Stomach smooth muscle (tissue), 2 donors: ENCODE measurements at regions not wholly inside any gene's neighbourhood (a gene's known extent, or its start where the extent isn't known, plus 50 kb on each side); places are given as distances from the start of the nearest gene placed in this dataset.
"Not testable (repeated sequence)": the region's sequence is repeated elsewhere in the genome, so short reads cannot be mapped to it uniquely, and the experiment has no call there.

ENCODE experiments used
- H3K27ac ChIP-seq: one replicate; pipeline ENCODE4 v1.7.0; 2013; ENCODE audit warnings: mild to moderate bottlenecking, low read length, inconsistent platforms
- H3K27me3 ChIP-seq, 2 donors: one replicate each; pipeline ENCODE4 v1.7.0; 2013; ENCODE audit warnings: low read length in 2 of 2; ENCODE audit not compliant: insufficient read depth in 2 of 2, control insufficient read depth in 1 of 2
- H3K36me3 ChIP-seq, 2 donors: one replicate each; pipeline ENCODE4 v1.7.0; 2013; ENCODE audit warnings: low read length in 2 of 2; ENCODE audit not compliant: control insufficient read depth in 2 of 2, insufficient read depth in 2 of 2
- H3K4me1 ChIP-seq: one replicate; pipeline ENCODE4 v1.7.0; 2013; ENCODE audit warnings: low read length; ENCODE audit not compliant: control insufficient read depth, insufficient read depth
- H3K4me3 ChIP-seq, 2 donors: one replicate each; pipeline ENCODE4 v1.7.0; 2013; ENCODE audit warnings: low read length in 2 of 2
- H3K9ac ChIP-seq, 2 donors: one replicate each; pipeline ENCODE4 v1.7.0; 2013; ENCODE audit warnings: low read length in 2 of 2, mild to moderate bottlenecking in 1 of 2
- H3K9me3 ChIP-seq, 2 donors: one replicate each; pipeline ENCODE4 v1.7.0; 2013; ENCODE audit warnings: low read length in 2 of 2; ENCODE audit not compliant: control insufficient read depth in 2 of 2
- donor health status: healthy.
- donor health status: Pancreatic carcinoma.

- no peaks in the 10 kb centered on the region for H3K36me3 ChIP-seq
- H3K4me1 ChIP-seq = no peaks in the 10 kb centered on the region
- H3K27me3 ChIP-seq = no peaks in the 10 kb centered on the region
- no peaks in the 10 kb centered on the region for H3K9me3 ChIP-seq
- no peak overlapping the region for H3K27ac ChIP-seq
- H3K4me3 ChIP-seq = no peak overlapping the region
- no peak overlapping the region for H3K9ac ChIP-seq
These were observed 1637.4 kb downstream of the PCDH9 start for GRCh38 chr13:65592731-65593130.

DNA sequence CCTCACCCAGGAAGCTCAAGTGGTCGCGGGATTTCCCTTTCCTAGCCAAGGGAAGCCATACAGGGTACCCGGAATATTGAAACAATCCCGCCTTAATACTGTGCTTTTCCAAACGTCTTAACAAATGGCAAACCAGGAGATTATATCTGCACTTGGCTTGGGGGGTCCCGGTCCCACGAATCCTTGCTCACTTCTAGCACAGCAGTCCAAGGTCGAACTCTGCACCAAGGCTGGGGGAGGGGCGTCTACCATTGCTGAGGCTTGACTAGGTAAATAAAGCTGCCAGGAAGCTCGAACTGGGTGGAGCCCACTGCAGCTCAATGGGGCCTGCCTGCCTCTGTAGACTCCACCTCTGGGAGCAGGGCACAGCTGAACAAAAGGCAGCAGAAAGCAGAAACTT is 1644.8 kb downstream of the PCDH9 start:
- Histone ChIP-seq H3K9me3 (no peaks in the 10 kb centered on the region), H3K27ac (no peak overlapping the region), H3K4me3 (no peak overlapping the region), H3K4me1 (no peaks in the 10 kb centered on the region), H3K27me3 (no peaks in the 10 kb centered on the region), H3K9ac (no peak overlapping the region), H3K36me3 (no peaks in the 10 kb centered on the region)

- Histone ChIP-seq H3K4me1 (no peaks in the 10 kb centered on the region), H3K27ac (no peak overlapping the region), H3K27me3 (no peaks in the 10 kb centered on the region), H3K4me3 (no peak overlapping the region), H3K36me3 (no peaks in the 10 kb centered on the region), H3K9me3 (no peaks in the 10 kb centered on the region), H3K9ac (no peak overlapping the region)
These were observed 1646.0 kb downstream of the PCDH9 start for GRCh38 chr13:65584126-65584525.

DNA sequence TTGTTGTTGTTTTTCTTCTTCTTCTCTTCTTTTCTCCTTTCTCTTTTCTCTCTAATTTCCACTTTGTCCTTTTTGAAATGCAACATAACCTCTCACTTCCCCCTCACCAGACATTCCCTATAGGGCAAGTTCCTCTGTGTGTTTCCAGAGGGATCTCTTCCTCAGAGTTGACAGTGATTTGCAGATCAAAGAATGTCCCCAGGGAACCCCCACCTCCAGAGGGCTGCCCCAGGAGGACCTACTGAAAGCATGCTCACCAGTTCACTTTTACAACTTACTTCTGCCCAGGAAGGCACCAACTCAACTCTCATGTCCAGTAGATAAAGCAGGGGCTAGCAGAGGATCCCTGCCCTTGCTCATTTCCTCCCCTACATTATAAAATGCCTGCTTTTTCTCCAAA is 1648.0 kb downstream of the PCDH9 start:
- no peaks in the 10 kb centered on the region for H3K27me3 ChIP-seq
- no peak overlapping the region for H3K4me3 ChIP-seq
- H3K9me3 ChIP-seq = no peaks in the 10 kb centered on the region
- no peaks in the 10 kb centered on the region for H3K36me3 ChIP-seq
- no peak overlapping the region for H3K27ac ChIP-seq
- H3K9ac ChIP-seq = no peak overlapping the region
- no peaks in the 10 kb centered on the region for H3K4me1 ChIP-seq

GRCh38 chr13:65564561-65564960 is 1665.6 kb downstream of the PCDH9 start:
- not testable (repeated sequence) for H3K27ac ChIP-seq, H3K9ac ChIP-seq, H3K27me3 ChIP-seq, H3K36me3 ChIP-seq, H3K4me3 ChIP-seq, H3K9me3 ChIP-seq, H3K4me1 ChIP-seq

DNA sequence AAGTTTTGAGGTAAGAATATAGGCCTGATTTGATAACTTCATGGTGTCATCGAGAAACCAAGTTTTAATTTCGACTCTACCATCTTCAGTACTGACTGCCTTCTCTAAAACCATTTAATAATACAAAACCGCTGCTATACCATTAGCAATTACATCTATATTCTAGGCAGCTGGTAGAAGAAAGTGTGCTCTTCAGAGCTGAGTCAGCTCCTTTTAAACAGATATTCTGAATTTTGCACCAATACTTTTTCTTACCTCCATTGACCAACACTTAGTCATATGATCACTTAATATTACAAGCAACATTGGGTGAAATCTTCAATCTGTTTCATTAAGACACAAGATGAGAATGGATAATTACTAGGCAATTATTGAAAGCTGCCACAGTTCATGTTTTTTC is 1667.8 kb downstream of the PCDH9 start:
- H3K36me3 ChIP-seq = no peaks in the 10 kb centered on the region

GRCh38 chr13:65560936-65561335 is 1669.2 kb downstream of the PCDH9 start:
- no peak overlapping the region for H3K4me3 ChIP-seq
- no peaks in the 10 kb centered on the region for H3K9me3 ChIP-seq
- H3K4me1 ChIP-seq = no peaks in the 10 kb centered on the region
- H3K27me3 ChIP-seq = no peaks in the 10 kb centered on the region
- H3K9ac ChIP-seq = no peak overlapping the region
- no peaks in the 10 kb centered on the region for H3K36me3 ChIP-seq
- H3K27ac ChIP-seq = no peak overlapping the region

More for the DNA sequence above, 1667.8 kb downstream of the PCDH9 start:
- Histone ChIP-seq H3K27ac (no peak overlapping the region), H3K27me3 (no peaks in the 10 kb centered on the region), H3K9me3 (no peaks in the 10 kb centered on the region), H3K4me3 (no peak overlapping the region), H3K4me1 (no peaks in the 10 kb centered on the region), H3K9ac (no peak overlapping the region)

GRCh38 chr13:65555962-65556361 is 1674.2 kb downstream of the PCDH9 start:
- Histone ChIP-seq H3K4me1 (no peaks in the 10 kb centered on the region), H3K9ac (no peak overlapping the region), H3K9me3 (peaks cover 0 to 2% of the 10 kb centered on the region in 2 donors), H3K27ac (no peak overlapping the region), H3K36me3 (no peaks in the 10 kb centered on the region), H3K4me3 (no peak overlapping the region), H3K27me3 (no peaks in the 10 kb centered on the region)

DNA sequence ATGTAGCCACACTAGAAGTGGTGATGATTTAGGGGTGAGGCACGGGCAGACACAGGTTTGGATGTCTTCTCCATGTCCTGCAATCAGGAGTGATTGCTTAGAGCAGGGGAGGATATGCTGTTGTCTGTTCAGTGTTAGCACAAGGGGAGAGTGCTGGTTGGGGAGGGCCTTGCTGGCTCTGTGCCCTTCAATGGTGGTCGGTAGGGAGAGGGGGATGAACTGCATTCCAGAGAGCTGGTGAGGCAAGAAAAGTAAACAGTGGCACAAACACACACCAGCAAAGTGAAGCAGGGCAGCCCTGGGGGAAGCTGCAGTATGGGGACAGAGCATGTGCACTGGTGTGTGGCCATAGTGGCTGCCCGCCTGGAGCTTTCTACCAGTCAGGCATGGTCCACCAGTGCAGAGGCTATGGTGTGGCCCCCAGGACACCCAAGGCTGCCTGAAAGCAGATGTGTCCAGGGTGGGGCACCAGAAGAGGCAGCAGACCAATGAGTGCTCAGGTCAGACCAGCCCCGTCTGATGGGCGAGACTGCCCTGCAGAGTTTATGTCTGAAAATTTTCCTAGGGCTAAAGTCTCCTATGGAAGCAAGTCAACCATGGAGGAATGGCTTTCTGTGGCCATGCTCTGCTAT is 1676.9 kb downstream of the PCDH9 start:
- H3K27ac ChIP-seq = no peak overlapping the region

GRCh38 chr13:65551208-65551607 is 1678.9 kb downstream of the PCDH9 start:
- Histone ChIP-seq H3K27me3 (no peaks in the 10 kb centered on the region), H3K4me3 (no peak overlapping the region), H3K4me1 (no peaks in the 10 kb centered on the region), H3K9me3 (peaks cover 0 to 2% of the 10 kb centered on the region in 2 donors), H3K9ac (no peak overlapping the region), H3K36me3 (no peaks in the 10 kb centered on the region), H3K27ac (no peak overlapping the region)

More for the DNA sequence above, 1676.9 kb downstream of the PCDH9 start:
- Histone ChIP-seq H3K9ac (no peak overlapping the region), H3K36me3 (no peaks in the 10 kb centered on the region), H3K4me1 (no peaks in the 10 kb centered on the region), H3K9me3 (peaks cover 0 to 2% of the 10 kb centered on the region in 2 donors), H3K27me3 (no peaks in the 10 kb centered on the region), H3K4me3 (no peak overlapping the region)

- H3K27me3 ChIP-seq = no peaks in the 10 kb centered on the region
- no peaks in the 10 kb centered on the region for H3K9me3 ChIP-seq
- H3K36me3 ChIP-seq = no peaks in the 10 kb centered on the region
- no peak overlapping the region for H3K4me3 ChIP-seq
- no peak overlapping the region for H3K9ac ChIP-seq
- H3K4me1 ChIP-seq = no peaks in the 10 kb centered on the region
- no peak overlapping the region for H3K27ac ChIP-seq
These were observed 1690.0 kb downstream of the PCDH9 start for GRCh38 chr13:65540175-65540574.
